Fibroblast of mammary gland (primary cell): ENCODE measurements at regions not wholly inside any gene's neighbourhood (a gene's known extent, or its start where the extent isn't known, plus 50 kb on each side); places are given as distances from the start of the nearest gene placed in this dataset.

Experiments
- DNase-seq: peaks from one replicate; pipeline ENCODE4 v3.0.0-alpha.2; 2010; ENCODE audit warnings: low read depth
- H3K4me3 ChIP-seq: 2 replicates; pipeline ENCODE4 v1.5.1; 2011; ENCODE audit warnings: low read depth, mild to moderate bottlenecking, low read length, moderate library complexity; ENCODE audit not compliant: control insufficient read depth
- CTCF ChIP-seq: conservative IDR thresholded peaks from 2 replicates; pipeline ENCODE4 v1.5.1; 2011; ENCODE audit warnings: low read depth, low read length, inconsistent platforms; ENCODE audit not compliant: control insufficient read depth, insufficient read depth

- no peak for TF ChIP-seq CTCF
- DNase-seq, result no peak
- H3K4me3 ChIP-seq, result no peak overlapping the region
Observed at GRCh38 chr5:89281211-89281610, 398.2 kb upstream of the MEF2C start.

GRCh38 chr5:89280103-89281037 is 397.4 kb upstream of the MEF2C start:
- H3K4me3 ChIP-seq, result no peak overlapping the region
- no peak for DNase-seq
- TF ChIP-seq CTCF, result no peak

GRCh38 chr5:89279391-89280036 is 396.5 kb upstream of the MEF2C start:
- no peak for DNase-seq
- no peak for TF ChIP-seq CTCF
- H3K4me3 ChIP-seq, result no peak overlapping the region

GRCh38 chr5:89277816-89278215 is 394.8 kb upstream of the MEF2C start:
- TF ChIP-seq CTCF, result no peak
- peak; percentile 58 for DNase-seq
- no peak overlapping the region for H3K4me3 ChIP-seq

- H3K4me3 ChIP-seq, result no peak overlapping the region
- peak; percentile 64 for DNase-seq
- no peak for TF ChIP-seq CTCF
Observed at GRCh38 chr5:89276566-89277305, 393.8 kb upstream of the MEF2C start.

GRCh38 chr5:89275066-89275855 is 392.3 kb upstream of the MEF2C start:
- no peak for DNase-seq

More at GRCh38 chr5:89275066-89275855, 392.3 kb upstream of the MEF2C start:
- no peak overlapping the region for H3K4me3 ChIP-seq
- TF ChIP-seq CTCF, result no peak
